Loucy (cell line): ENCODE measurements at regions not wholly inside any gene's neighbourhood (a gene's known extent, or its start where the extent isn't known, plus 50 kb on each side); places are given as distances from the start of the nearest gene placed in this dataset.

Experiments used
- H2AFZ ChIP-seq: fragments of 200-600 bp; sonication (generic); 2 replicates; pipeline ENCODE4 v1.6.0; 2016; ENCODE audit warnings: antibody characterized with exemption, mild to moderate bottlenecking, low read length, moderate library complexity
- H3F3A ChIP-seq: fragments of 200-600 bp; 2 replicates; pipeline ENCODE4 v1.6.0; 2016; ENCODE audit warnings: antibody characterized with exemption, low read depth, mild to moderate bottlenecking
- H3K27me3 ChIP-seq: fragments of 200-600 bp; sonication (generic); 2 replicates; pipeline ENCODE4 v1.6.1; 2014; ENCODE audit warnings: low read length, mild to moderate bottlenecking; ENCODE audit not compliant: insufficient read depth, poor library complexity, severe bottlenecking
- H3K36me3 ChIP-seq: fragments of 200-600 bp; sonication (generic); 2 replicates; pipeline ENCODE4 v1.6.1; 2016; ENCODE audit warnings: low read length; ENCODE audit not compliant: insufficient read depth
- H3K4me1 ChIP-seq: fragments of 200-600 bp; sonication (generic); 2 replicates; pipeline ENCODE4 v1.5.1; 2014; ENCODE audit warnings: low read length, mild to moderate bottlenecking; ENCODE audit not compliant: insufficient read depth, poor library complexity, severe bottlenecking
- H3K4me2 ChIP-seq: fragments of 200-600 bp; sonication (generic); 2 replicates; pipeline ENCODE4 v1.6.0; 2014; ENCODE audit warnings: antibody characterized with exemption, low read length, low read depth, mild to moderate bottlenecking; ENCODE audit not compliant: poor library complexity, severe bottlenecking
- H3K4me3 ChIP-seq: fragments of 200-600 bp; sonication (generic); 2 replicates; pipeline ENCODE4 v1.5.1; 2014; ENCODE audit warnings: low read length, mild to moderate bottlenecking, mixed read lengths; ENCODE audit not compliant: poor library complexity, severe bottlenecking
- H3K79me2 ChIP-seq: fragments of 200-600 bp; sonication (generic); 2 replicates; pipeline ENCODE4 v1.6.1; 2014; ENCODE audit warnings: low read length; ENCODE audit not compliant: insufficient read depth
- H3K9ac ChIP-seq: fragments of 200-600 bp; sonication (generic); 2 replicates; pipeline ENCODE4 v1.6.0; 2014; ENCODE audit warnings: mild to moderate bottlenecking, low read depth, low read length, moderate library complexity; ENCODE audit not compliant: poor library complexity, severe bottlenecking
- H3K9me2 ChIP-seq: fragments of 200-600 bp; sonication (generic); replicated peaks from 2 replicates; pipeline ENCODE4 v1.6.1; 2016; ENCODE audit warnings: low read depth, low read length, mixed read lengths
- H3K9me3 ChIP-seq: fragments of 200-600 bp; sonication (generic); 2 replicates; pipeline ENCODE4 v1.6.1; 2014; ENCODE audit warnings: mild to moderate bottlenecking, antibody characterized with exemption, low read length, low read depth; ENCODE audit not compliant: insufficient read depth
- H4K20me1 ChIP-seq: fragments of 200-600 bp; sonication (generic); 2 replicates; pipeline ENCODE4 v1.6.0; 2014; ENCODE audit warnings: antibody characterized with exemption, low read length, mild to moderate bottlenecking; ENCODE audit not compliant: insufficient read depth, poor library complexity, severe bottlenecking
- EZH2phosphoT487 ChIP-seq: fragments of 200-600 bp; IDR thresholded peaks from 2 replicates; pipeline ENCODE4 v1.6.1; 2018; ENCODE audit warnings: antibody characterized with exemption, mild to moderate bottlenecking, moderate library complexity, borderline replicate concordance
- TF ChIP-seq, protein P1 (sequence below): fragments of 200-600 bp; sonication (generic); conservative IDR thresholded peaks from 2 replicates; pipeline ENCODE4 v1.5.1; 2014; ENCODE audit warnings: mild to moderate bottlenecking, antibody characterized with exemption, low read length

DNA sequence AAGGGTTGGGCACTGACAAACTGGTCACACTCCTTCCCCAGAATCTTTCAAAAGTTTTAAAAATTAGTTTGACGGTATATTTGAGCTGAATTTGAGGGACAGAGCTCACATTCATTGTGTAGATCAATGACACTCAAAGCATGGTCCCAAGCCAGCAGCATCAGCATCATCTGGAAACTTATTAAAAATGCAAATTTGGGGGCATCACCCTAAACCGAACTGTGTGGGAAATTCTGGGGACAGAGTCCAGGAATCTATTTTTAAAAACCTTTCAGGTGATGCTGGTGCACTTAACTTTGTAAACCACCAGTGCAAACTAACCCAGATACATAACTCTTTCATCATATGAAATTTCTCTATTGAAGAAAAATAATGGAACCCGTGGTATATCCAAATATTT, 58.1 kb upstream of the MTAP start:
- no peak overlapping the region for H2AFZ ChIP-seq
- no peaks in the 10 kb centered on the region for H3K4me1 ChIP-seq
- H3K4me2 ChIP-seq, result no peak overlapping the region
- H3F3A ChIP-seq, result no peaks in the 10 kb centered on the region
- H3K4me3 ChIP-seq, result no peak overlapping the region
- no peaks in the 10 kb centered on the region for H3K36me3 ChIP-seq
- no peaks in the 10 kb centered on the region for H3K9me2 ChIP-seq
- TF ChIP-seq, protein P1, sequence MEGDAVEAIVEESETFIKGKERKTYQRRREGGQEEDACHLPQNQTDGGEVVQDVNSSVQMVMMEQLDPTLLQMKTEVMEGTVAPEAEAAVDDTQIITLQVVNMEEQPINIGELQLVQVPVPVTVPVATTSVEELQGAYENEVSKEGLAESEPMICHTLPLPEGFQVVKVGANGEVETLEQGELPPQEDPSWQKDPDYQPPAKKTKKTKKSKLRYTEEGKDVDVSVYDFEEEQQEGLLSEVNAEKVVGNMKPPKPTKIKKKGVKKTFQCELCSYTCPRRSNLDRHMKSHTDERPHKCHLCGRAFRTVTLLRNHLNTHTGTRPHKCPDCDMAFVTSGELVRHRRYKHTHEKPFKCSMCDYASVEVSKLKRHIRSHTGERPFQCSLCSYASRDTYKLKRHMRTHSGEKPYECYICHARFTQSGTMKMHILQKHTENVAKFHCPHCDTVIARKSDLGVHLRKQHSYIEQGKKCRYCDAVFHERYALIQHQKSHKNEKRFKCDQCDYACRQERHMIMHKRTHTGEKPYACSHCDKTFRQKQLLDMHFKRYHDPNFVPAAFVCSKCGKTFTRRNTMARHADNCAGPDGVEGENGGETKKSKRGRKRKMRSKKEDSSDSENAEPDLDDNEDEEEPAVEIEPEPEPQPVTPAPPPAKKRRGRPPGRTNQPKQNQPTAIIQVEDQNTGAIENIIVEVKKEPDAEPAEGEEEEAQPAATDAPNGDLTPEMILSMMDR, result no peak
- TF ChIP-seq EZH2phosphoT487, result no peak
- no peaks in the 10 kb centered on the region for H4K20me1 ChIP-seq
- no peaks in the 10 kb centered on the region for H3K27me3 ChIP-seq
- H3K9me3 ChIP-seq, result no peaks in the 10 kb centered on the region
- no peak overlapping the region for H3K9ac ChIP-seq
- H3K79me2 ChIP-seq, result no peaks in the 10 kb centered on the region

DNA sequence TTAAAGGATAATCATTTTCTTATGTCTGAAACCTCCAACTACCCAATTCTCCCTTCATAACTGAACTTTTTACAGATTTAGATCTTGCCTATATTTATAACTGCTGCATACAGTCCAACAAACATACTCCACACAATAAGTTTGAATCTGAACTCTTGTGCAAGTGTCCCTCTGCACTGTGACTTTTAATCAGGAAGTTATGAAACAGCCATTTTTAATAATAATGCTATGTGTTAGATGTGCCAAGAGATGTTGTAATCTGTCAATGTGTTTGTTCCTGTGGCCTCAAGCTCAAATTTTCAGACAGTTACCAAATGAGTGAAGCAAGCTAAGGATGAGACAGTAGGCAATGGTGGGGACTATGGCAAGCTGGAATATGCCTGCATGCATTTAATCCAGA, 57.6 kb upstream of the MTAP start:
- H3K4me1 ChIP-seq, result no peaks in the 10 kb centered on the region
- no peaks in the 10 kb centered on the region for H3F3A ChIP-seq
- H4K20me1 ChIP-seq, result no peaks in the 10 kb centered on the region
- no peaks in the 10 kb centered on the region for H3K9me2 ChIP-seq
- no peak overlapping the region for H2AFZ ChIP-seq
- H3K27me3 ChIP-seq, result no peaks in the 10 kb centered on the region
- no peak overlapping the region for H3K9ac ChIP-seq
- H3K4me3 ChIP-seq, result no peak overlapping the region
- no peak for TF ChIP-seq EZH2phosphoT487
- TF ChIP-seq, protein P1, result no peak
- no peaks in the 10 kb centered on the region for H3K36me3 ChIP-seq
- no peaks in the 10 kb centered on the region for H3K79me2 ChIP-seq
- no peaks in the 10 kb centered on the region for H3K9me3 ChIP-seq
- H3K4me2 ChIP-seq, result no peak overlapping the region

DNA sequence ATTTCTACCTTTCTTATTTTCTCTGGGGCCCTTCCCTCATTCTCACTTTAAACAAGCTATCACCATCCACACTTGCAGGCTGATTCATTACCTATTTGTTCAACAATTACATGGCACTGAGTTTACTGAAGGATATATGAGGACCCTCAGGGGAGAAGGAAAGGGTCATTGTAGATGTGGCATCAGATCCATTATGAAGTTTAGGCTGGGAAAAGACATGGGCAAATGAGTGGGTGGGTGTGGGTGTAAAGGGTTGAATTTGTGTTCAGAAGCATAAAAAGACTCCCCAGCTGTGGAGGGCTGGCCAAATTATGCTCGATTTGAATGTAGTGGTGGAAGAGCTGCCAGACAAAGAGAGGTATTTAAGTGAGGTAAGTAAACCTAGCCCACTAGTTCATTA, 55.9 kb upstream of the MTAP start:
- Histone ChIP-seq H3K27me3 (no peaks in the 10 kb centered on the region), H3K9ac (no peak overlapping the region)
- no peak for TF ChIP-seq EZH2phosphoT487
- TF ChIP-seq, protein P1, result no peak

More for the DNA sequence above, 55.9 kb upstream of the MTAP start:
- H4K20me1 ChIP-seq, result no peaks in the 10 kb centered on the region
- H3K4me1 ChIP-seq, result no peaks in the 10 kb centered on the region
- no peaks in the 10 kb centered on the region for H3K36me3 ChIP-seq
- no peaks in the 10 kb centered on the region for H3K9me3 ChIP-seq
- no peak overlapping the region for H2AFZ ChIP-seq
- no peaks in the 10 kb centered on the region for H3F3A ChIP-seq
- H3K79me2 ChIP-seq, result no peaks in the 10 kb centered on the region
- H3K4me2 ChIP-seq, result no peak overlapping the region
- H3K9me2 ChIP-seq, result no peaks in the 10 kb centered on the region
- H3K4me3 ChIP-seq, result no peak overlapping the region
